ENCODE measurements at regions not wholly inside any gene's neighbourhood (a gene's known extent, or its start where the extent isn't known, plus 50 kb on each side); places are given as distances from the start of the nearest gene placed in this dataset.

- Histone ChIP-seq H3K36me3 (ENCODE audit: control insufficient read depth, insufficient read depth, low read length) (no peaks in the 10 kb centered on the region), H3K9me3 (ENCODE audit: control insufficient read depth, insufficient read depth, low read length) (peaks cover 5% of the 10 kb centered on the region), H3K27me3 (ENCODE audit: control insufficient read depth, insufficient read depth, low read length) (no peaks in the 10 kb centered on the region), H3K27ac (ENCODE audit: low read length) (no peak overlapping the region), H3K4me3 (ENCODE audit: low read length) (no peak overlapping the region), H3K4me1 (ENCODE audit: control insufficient read depth, insufficient read depth, low read length) (no peaks in the 10 kb centered on the region)
- TF ChIP-seq CTCF (IDR thresholded peaks at IDR 0.05) = no peak
- Mint-ChIP-seq H3K27me3 (ENCODE audit: low read depth in 2 of 2) (no peaks in the 10 kb centered on the region), H3K27ac (no peak overlapping the region), H3K4me1 (no peaks in the 10 kb centered on the region), H3K36me3 (peaks cover 22% of the 10 kb centered on the region), H3K9me3 (peaks cover 18 to 32% of the 10 kb centered on the region in 2 donors), H3K4me3 (no peak overlapping the region)
- intact Hi-C loops (cut with micrococcal nuclease) = no loop called here
- no peak for DNase-seq
- ATAC-seq = no peak
- WGBS (ENCODE audit: insufficient coverage) = 68% methylated on average over 2 of the region's 3 CpGs
Measured at GRCh38 chr7:119562839-119563238, 710.1 kb upstream of the KCND2 start.

- Mint-ChIP-seq H3K36me3 (no peaks in the 10 kb centered on the region), H3K9me3 (peaks cover 11 to 16% of the 10 kb centered on the region in 2 donors)
Measured at GRCh38 chr7:119571666-119572065, 701.3 kb upstream of the KCND2 start.

GRCh38 chr7:119572132-119572531, 700.8 kb upstream of the KCND2 start:
- H3K9me3 ChIP-seq (ENCODE audit: control insufficient read depth, insufficient read depth, low read length) = peaks cover 17% of the 10 kb centered on the region
- Mint-ChIP-seq H3K27ac (no peak overlapping the region), H3K36me3 (no peaks in the 10 kb centered on the region), H3K27me3 (ENCODE audit: low read depth in 2 of 2) (no peaks in the 10 kb centered on the region), H3K4me3 (no peak overlapping the region), H3K9me3 (peaks cover 8 to 12% of the 10 kb centered on the region in 2 donors), H3K4me1 (no peaks in the 10 kb centered on the region)
- intact Hi-C loops (cut with micrococcal nuclease) = no loop called here
- H3K27me3 ChIP-seq (ENCODE audit: control insufficient read depth, insufficient read depth, low read length) = no peaks in the 10 kb centered on the region
- no peak for TF ChIP-seq CTCF (IDR thresholded peaks at IDR 0.05)
- DNase-seq = no peak
- no peaks in the 10 kb centered on the region for H3K4me1 ChIP-seq (ENCODE audit: control insufficient read depth, insufficient read depth, low read length)
- no peak for ATAC-seq
- H3K27ac ChIP-seq (ENCODE audit: low read length) = no peak overlapping the region
- WGBS (ENCODE audit: insufficient coverage) = 72% methylated on average over 3 of the region's 4 CpGs
- no peaks in the 10 kb centered on the region for H3K36me3 ChIP-seq (ENCODE audit: control insufficient read depth, insufficient read depth, low read length)
- H3K4me3 ChIP-seq (ENCODE audit: low read length) = no peak overlapping the region

More at GRCh38 chr7:119571666-119572065, 701.3 kb upstream of the KCND2 start:
- Histone ChIP-seq H3K36me3 (ENCODE audit: control insufficient read depth, insufficient read depth, low read length) (no peaks in the 10 kb centered on the region), H3K9me3 (ENCODE audit: control insufficient read depth, insufficient read depth, low read length) (peaks cover 17% of the 10 kb centered on the region), H3K27ac (ENCODE audit: low read length) (no peak overlapping the region), H3K27me3 (ENCODE audit: control insufficient read depth, insufficient read depth, low read length) (no peaks in the 10 kb centered on the region), H3K4me3 (ENCODE audit: low read length) (no peak overlapping the region), H3K4me1 (ENCODE audit: control insufficient read depth, insufficient read depth, low read length) (no peaks in the 10 kb centered on the region)
- Mint-ChIP-seq H3K4me1 (no peaks in the 10 kb centered on the region), H3K27ac (no peak overlapping the region), H3K4me3 (no peak overlapping the region), H3K27me3 (ENCODE audit: low read depth in 2 of 2) (no peaks in the 10 kb centered on the region)
- DNase-seq (no peak), ATAC-seq (no peak)
- intact Hi-C loops (cut with micrococcal nuclease) = no loop called here
- no peak for TF ChIP-seq CTCF (IDR thresholded peaks at IDR 0.05)
- WGBS (ENCODE audit: insufficient coverage) = no CpG with 5 or more reads among the region's 1 CpG

- H3K4me1 Mint-ChIP-seq = no peaks in the 10 kb centered on the region
- Histone ChIP-seq H3K27me3 (ENCODE audit: control insufficient read depth, insufficient read depth, low read length) (no peaks in the 10 kb centered on the region), H3K27ac (ENCODE audit: low read length) (no peak overlapping the region), H3K9me3 (ENCODE audit: control insufficient read depth, insufficient read depth, low read length) (peaks cover 15% of the 10 kb centered on the region), H3K36me3 (ENCODE audit: control insufficient read depth, insufficient read depth, low read length) (no peaks in the 10 kb centered on the region), H3K4me1 (ENCODE audit: control insufficient read depth, insufficient read depth, low read length) (no peaks in the 10 kb centered on the region), H3K4me3 (ENCODE audit: low read length) (no peak overlapping the region)
- ATAC-seq (no peak), DNase-seq (no peak)
- TF ChIP-seq CTCF (IDR thresholded peaks at IDR 0.05) = no peak
- WGBS (ENCODE audit: insufficient coverage) = 92% methylated on average over 5 of the region's 5 CpGs
- peaks cover 8 to 14% of the 10 kb centered on the region in 2 donors for H3K9me3 Mint-ChIP-seq
- no peak overlapping the region for H3K4me3 Mint-ChIP-seq
- no peaks in the 10 kb centered on the region for H3K36me3 Mint-ChIP-seq
- intact Hi-C loops (cut with micrococcal nuclease) = no loop called here
- no peak overlapping the region for H3K27ac Mint-ChIP-seq
- H3K27me3 Mint-ChIP-seq (ENCODE audit: low read depth in 2 of 2) = no peaks in the 10 kb centered on the region
Measured at GRCh38 chr7:119572541-119572940, 700.4 kb upstream of the KCND2 start.

Measured in natural killer cell (primary cell).